ENCODE measurements at regions not wholly inside any gene's neighbourhood (a gene's known extent, or its start where the extent isn't known, plus 50 kb on each side); places are given as distances from the start of the nearest gene placed in this dataset.

- Histone ChIP-seq H3K36me3 (ENCODE audit: insufficient read depth, low read length) (no peaks in the 10 kb centered on the region), H3K79me2 (ENCODE audit: insufficient read depth, low read length) (no peaks in the 10 kb centered on the region), H3K9ac (ENCODE audit: low read length) (no peak overlapping the region), H3K27ac (ENCODE audit: low read depth, low read length, poor library complexity, severe bottlenecking) (no peak overlapping the region), H3K4me3 (ENCODE audit: low read depth, low read length, poor library complexity, severe bottlenecking) (no peak overlapping the region), H3K4me1 (ENCODE audit: insufficient read depth, low read length, severe bottlenecking) (no peaks in the 10 kb centered on the region), H3F3A (ENCODE audit: insufficient read depth, low read length) (no peaks in the 10 kb centered on the region), H3K9me2 (ENCODE audit: low read depth, low read length) (peaks cover 3% of the 10 kb centered on the region; the same call in 1 of the 2 replicates), H4K20me1 (ENCODE audit: insufficient read depth, low read length) (no peaks in the 10 kb centered on the region), H3K9me3 (ENCODE audit: low read length) (no peaks in the 10 kb centered on the region), H3K27me3 (ENCODE audit: insufficient read depth, low read length) (no peaks in the 10 kb centered on the region), H3K4me2 (ENCODE audit: low read length) (no peak overlapping the region), H2AFZ (ENCODE audit: low read length) (no peak overlapping the region)
- TF ChIP-seq CTCF (IDR thresholded peaks at IDR 0.05; ENCODE audit: low read length) (no peak), EZH2 (IDR thresholded peaks at IDR 0.05; ENCODE audit: borderline replicate concordance, low read length) (no peak)
These were observed 1111.8 kb upstream of the POT1 start for GRCh38 chr7:126041472-126041871.

- Histone ChIP-seq H3K4me1 (ENCODE audit: insufficient read depth, low read length, severe bottlenecking) (no peaks in the 10 kb centered on the region), H3K27ac (ENCODE audit: low read depth, low read length, poor library complexity, severe bottlenecking) (no peak overlapping the region), H3K27me3 (ENCODE audit: insufficient read depth, low read length) (no peaks in the 10 kb centered on the region), H2AFZ (ENCODE audit: low read length) (no peak overlapping the region), H3K9ac (ENCODE audit: low read length) (no peak overlapping the region), H3K4me2 (ENCODE audit: low read length) (no peak overlapping the region), H3K36me3 (ENCODE audit: insufficient read depth, low read length) (no peaks in the 10 kb centered on the region), H3K4me3 (ENCODE audit: low read depth, low read length, poor library complexity, severe bottlenecking) (no peak overlapping the region), H4K20me1 (ENCODE audit: insufficient read depth, low read length) (no peaks in the 10 kb centered on the region), H3K9me2 (ENCODE audit: low read depth, low read length) (peaks cover 3% of the 10 kb centered on the region; the same call in 1 of the 2 replicates), H3K9me3 (ENCODE audit: low read length) (no peaks in the 10 kb centered on the region), H3F3A (ENCODE audit: insufficient read depth, low read length) (no peaks in the 10 kb centered on the region), H3K79me2 (ENCODE audit: insufficient read depth, low read length) (no peaks in the 10 kb centered on the region)
- no peak for TF ChIP-seq CTCF (IDR thresholded peaks at IDR 0.05; ENCODE audit: low read length)
- no peak for TF ChIP-seq EZH2 (IDR thresholded peaks at IDR 0.05; ENCODE audit: borderline replicate concordance, low read length)
These were observed 1110.8 kb upstream of the POT1 start for GRCh38 chr7:126040114-126041045.

- no peaks in the 10 kb centered on the region; the same call in 1 of the 2 replicates for H4K20me1 ChIP-seq (ENCODE audit: insufficient read depth, low read length)
- no peaks in the 10 kb centered on the region; the same call in 1 of the 2 replicates for H3K9me2 ChIP-seq (ENCODE audit: low read depth, low read length)
- no peak overlapping the region for H3K4me3 ChIP-seq (ENCODE audit: low read depth, low read length, poor library complexity, severe bottlenecking)
- no peak overlapping the region for H3K27ac ChIP-seq (ENCODE audit: low read depth, low read length, poor library complexity, severe bottlenecking)
- H3K36me3 ChIP-seq (ENCODE audit: insufficient read depth, low read length) = no peaks in the 10 kb centered on the region
- no peak for TF ChIP-seq CTCF (IDR thresholded peaks at IDR 0.05; ENCODE audit: low read length)
- no peak for TF ChIP-seq EZH2 (IDR thresholded peaks at IDR 0.05; ENCODE audit: borderline replicate concordance, low read length)
- no peaks in the 10 kb centered on the region for H3F3A ChIP-seq (ENCODE audit: insufficient read depth, low read length)
- H3K4me1 ChIP-seq (ENCODE audit: insufficient read depth, low read length, severe bottlenecking) = no peaks in the 10 kb centered on the region
- H3K27me3 ChIP-seq (ENCODE audit: insufficient read depth, low read length) = no peaks in the 10 kb centered on the region
- no peak overlapping the region for H2AFZ ChIP-seq (ENCODE audit: low read length)
- H3K4me2 ChIP-seq (ENCODE audit: low read length) = no peak overlapping the region
- no peak overlapping the region for H3K9ac ChIP-seq (ENCODE audit: low read length)
- H3K9me3 ChIP-seq (ENCODE audit: low read length) = no peaks in the 10 kb centered on the region
- no peaks in the 10 kb centered on the region for H3K79me2 ChIP-seq (ENCODE audit: insufficient read depth, low read length)
These were observed 1096.9 kb upstream of the POT1 start for GRCh38 chr7:126026421-126027088.

Data from OCI-LY1 (cell line).